ENCODE measurements at regions not wholly inside any gene's neighbourhood (a gene's known extent, or its start where the extent isn't known, plus 50 kb on each side); places are given as distances from the start of the nearest gene placed in this dataset.

DNA sequence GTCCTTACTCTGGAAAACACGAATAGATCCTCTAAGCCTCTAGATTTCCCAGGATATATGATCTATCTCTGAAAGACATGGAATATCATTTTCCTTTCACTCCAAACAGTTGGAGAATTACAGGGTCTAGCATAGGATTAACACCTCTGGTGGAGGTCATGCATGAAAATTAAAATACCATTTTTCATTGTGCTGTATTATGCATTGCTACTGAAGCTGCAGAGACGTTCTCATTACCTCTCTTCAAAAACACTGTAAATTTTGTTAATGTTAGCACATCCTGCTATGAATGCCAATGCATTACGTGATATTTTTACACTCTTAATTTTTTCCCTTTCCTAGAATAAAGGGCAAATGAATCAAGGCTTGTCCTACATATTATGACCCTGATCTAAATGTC lies 558.6 kb downstream of the TBC1D32 start:
- no peaks in the 10 kb centered on the region for H3K27me3 ChIP-seq (ENCODE audit: insufficient read depth, low read depth)
- TF ChIP-seq, protein P1, sequence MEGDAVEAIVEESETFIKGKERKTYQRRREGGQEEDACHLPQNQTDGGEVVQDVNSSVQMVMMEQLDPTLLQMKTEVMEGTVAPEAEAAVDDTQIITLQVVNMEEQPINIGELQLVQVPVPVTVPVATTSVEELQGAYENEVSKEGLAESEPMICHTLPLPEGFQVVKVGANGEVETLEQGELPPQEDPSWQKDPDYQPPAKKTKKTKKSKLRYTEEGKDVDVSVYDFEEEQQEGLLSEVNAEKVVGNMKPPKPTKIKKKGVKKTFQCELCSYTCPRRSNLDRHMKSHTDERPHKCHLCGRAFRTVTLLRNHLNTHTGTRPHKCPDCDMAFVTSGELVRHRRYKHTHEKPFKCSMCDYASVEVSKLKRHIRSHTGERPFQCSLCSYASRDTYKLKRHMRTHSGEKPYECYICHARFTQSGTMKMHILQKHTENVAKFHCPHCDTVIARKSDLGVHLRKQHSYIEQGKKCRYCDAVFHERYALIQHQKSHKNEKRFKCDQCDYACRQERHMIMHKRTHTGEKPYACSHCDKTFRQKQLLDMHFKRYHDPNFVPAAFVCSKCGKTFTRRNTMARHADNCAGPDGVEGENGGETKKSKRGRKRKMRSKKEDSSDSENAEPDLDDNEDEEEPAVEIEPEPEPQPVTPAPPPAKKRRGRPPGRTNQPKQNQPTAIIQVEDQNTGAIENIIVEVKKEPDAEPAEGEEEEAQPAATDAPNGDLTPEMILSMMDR (conservative IDR thresholded peaks at IDR 0.05; ENCODE audit: low read depth, low read length) = no peak

DNA sequence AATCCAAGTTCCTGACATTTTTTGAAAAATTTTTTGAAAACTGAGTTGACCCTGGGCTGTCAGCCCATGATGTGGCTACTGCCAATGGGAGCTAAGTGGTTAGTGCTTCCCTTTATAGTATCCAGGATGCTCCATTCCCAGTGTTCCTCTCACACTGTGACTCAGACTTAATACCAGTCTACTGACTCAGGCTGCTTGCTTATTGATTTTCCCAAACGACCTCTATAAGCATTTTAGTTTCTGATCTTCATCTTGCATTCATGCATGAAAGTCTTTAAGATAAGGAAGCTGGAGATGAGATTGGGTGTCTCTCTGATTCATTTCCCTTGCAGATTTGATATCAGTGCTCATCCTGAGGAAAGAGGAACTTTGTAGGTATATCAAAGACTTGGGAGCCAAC lies 560.0 kb downstream of the TBC1D32 start:
- Histone ChIP-seq H4K20me1 (ENCODE audit: insufficient read depth) (no peaks in the 10 kb centered on the region), H2AFZ (ENCODE audit: low read depth) (no peak overlapping the region), H3K27me3 (ENCODE audit: insufficient read depth, low read depth) (no peaks in the 10 kb centered on the region), H3K4me1 (ENCODE audit: low read depth, poor library complexity, severe bottlenecking) (no peaks in the 10 kb centered on the region), H3K27ac (no peak overlapping the region), H3K4me3 (IDR thresholded peaks at IDR 0.05; ENCODE audit: insufficient read depth, low read depth, low read length) (no peak overlapping the region), H3K4me2 (no peak overlapping the region), H3K36me3 (ENCODE audit: insufficient read depth) (no peaks in the 10 kb centered on the region; the same call in 1 of the 2 replicates), H3K9ac (no peak overlapping the region), H3K79me2 (ENCODE audit: insufficient read depth, low read depth) (no peaks in the 10 kb centered on the region)
- TF ChIP-seq, protein P1 (conservative IDR thresholded peaks at IDR 0.05; ENCODE audit: low read depth, low read length) = no peak

More for the DNA sequence above, 558.6 kb downstream of the TBC1D32 start:
- Histone ChIP-seq H4K20me1 (ENCODE audit: insufficient read depth) (no peaks in the 10 kb centered on the region), H3K4me1 (ENCODE audit: low read depth, poor library complexity, severe bottlenecking) (no peaks in the 10 kb centered on the region), H3K36me3 (ENCODE audit: insufficient read depth) (no peaks in the 10 kb centered on the region; the same call in 1 of the 2 replicates), H3K9ac (no peak overlapping the region), H2AFZ (ENCODE audit: low read depth) (no peak overlapping the region), H3K79me2 (ENCODE audit: insufficient read depth, low read depth) (no peaks in the 10 kb centered on the region), H3K27ac (no peak overlapping the region), H3K4me2 (no peak overlapping the region), H3K4me3 (IDR thresholded peaks at IDR 0.05; ENCODE audit: insufficient read depth, low read depth, low read length) (no peak overlapping the region)

DNA sequence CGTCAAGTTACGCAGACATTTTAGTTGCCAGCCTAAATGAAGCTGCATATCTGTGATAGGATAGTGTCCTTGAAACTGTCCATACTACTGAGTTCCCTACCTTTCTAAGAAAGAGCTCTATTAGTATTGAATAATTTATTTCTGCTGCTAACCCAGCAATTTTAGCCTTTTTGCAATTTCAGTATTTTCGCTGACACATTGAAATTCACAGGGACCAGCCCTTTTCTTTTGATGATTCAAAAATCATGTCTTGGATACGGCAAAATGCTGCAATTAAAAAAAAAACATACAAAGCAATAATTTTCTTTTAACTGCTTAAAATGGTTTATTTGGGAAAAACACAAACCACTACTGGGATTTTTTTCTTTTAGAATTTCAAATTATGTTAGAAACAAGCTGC lies 563.3 kb downstream of the TBC1D32 start:
- no peaks in the 10 kb centered on the region for H3K4me1 ChIP-seq (ENCODE audit: low read depth, poor library complexity, severe bottlenecking)
- no peak overlapping the region for H3K27ac ChIP-seq
- no peaks in the 10 kb centered on the region for H3K79me2 ChIP-seq (ENCODE audit: insufficient read depth, low read depth)
- H2AFZ ChIP-seq (ENCODE audit: low read depth) = no peak overlapping the region
- H4K20me1 ChIP-seq (ENCODE audit: insufficient read depth) = no peaks in the 10 kb centered on the region
- TF ChIP-seq, protein P1 (conservative IDR thresholded peaks at IDR 0.05; ENCODE audit: low read depth, low read length) = no peak
- H3K4me2 ChIP-seq = no peak overlapping the region
- H3K27me3 ChIP-seq (ENCODE audit: insufficient read depth, low read depth) = no peaks in the 10 kb centered on the region
- no peak overlapping the region for H3K9ac ChIP-seq
- no peaks in the 10 kb centered on the region for H3K36me3 ChIP-seq (ENCODE audit: insufficient read depth)
- H3K4me3 ChIP-seq (IDR thresholded peaks at IDR 0.05; ENCODE audit: insufficient read depth, low read depth, low read length) = no peak overlapping the region

DNA sequence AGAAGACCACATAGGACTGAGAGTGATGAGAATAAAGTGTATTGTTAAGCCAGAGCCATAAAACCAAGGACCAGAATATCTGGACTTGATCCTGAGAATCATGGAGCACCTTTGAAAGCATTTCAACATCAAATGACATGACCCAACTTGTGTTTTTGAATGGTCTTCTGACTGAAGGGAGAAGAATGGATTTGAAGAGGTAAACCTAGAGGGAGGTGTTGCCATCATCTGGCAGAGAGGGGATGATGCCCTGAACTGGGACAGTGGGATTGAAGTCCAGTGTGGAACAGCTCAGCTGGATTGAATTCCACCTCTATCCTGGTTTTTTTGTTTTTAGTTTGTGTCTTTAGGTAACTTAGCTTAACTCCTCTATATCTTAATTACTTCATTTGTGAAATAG lies 570.0 kb downstream of the TBC1D32 start:
- Histone ChIP-seq H3K4me1 (ENCODE audit: low read depth, poor library complexity, severe bottlenecking) (no peaks in the 10 kb centered on the region), H3K9ac (no peak overlapping the region), H3K79me2 (ENCODE audit: insufficient read depth, low read depth) (no peaks in the 10 kb centered on the region), H3K4me2 (no peak overlapping the region), H3K27me3 (ENCODE audit: insufficient read depth, low read depth) (no peaks in the 10 kb centered on the region), H4K20me1 (ENCODE audit: insufficient read depth) (no peaks in the 10 kb centered on the region), H3K27ac (no peak overlapping the region), H3K36me3 (ENCODE audit: insufficient read depth) (no peaks in the 10 kb centered on the region), H2AFZ (ENCODE audit: low read depth) (no peak overlapping the region), H3K4me3 (IDR thresholded peaks at IDR 0.05; ENCODE audit: insufficient read depth, low read depth, low read length) (no peak overlapping the region)
- TF ChIP-seq, protein P1 (conservative IDR thresholded peaks at IDR 0.05; ENCODE audit: low read depth, low read length) = no peak

Measured in KMS-11 (cell line).